HEK293 (cell line): ENCODE measurements at regions not wholly inside any gene's neighbourhood (a gene's known extent, or its start where the extent isn't known, plus 50 kb on each side); places are given as distances from the start of the nearest gene placed in this dataset.

Experiments
- CTCF ChIA-PET: fragments of 350-600 bp; formaldehyde crosslinking; extraction: SDS; loops from one replicate; lab custom pipeline; 2021; ENCODE audit warnings: antibody characterized with exemption; lab: Yijun Ruan, JAX
- POLR2A ChIA-PET: fragments of 300-600 bp; formaldehyde crosslinking; extraction: SDS; loops from one replicate; lab custom pipeline; 2020; ENCODE audit warnings: antibody characterized with exemption, inconsistent platforms; lab: Yijun Ruan, JAX
- H3K27ac ChIP-seq: fragments of 200-500 bp; sonication (Bioruptor generic); 2 replicates; pipeline ENCODE4 v1.5.1; 2014; ENCODE audit warnings: low read depth, low read length, control low read depth, inconsistent platforms; ENCODE audit errors: extremely low read depth
- H3K36me3 ChIP-seq, 2 experiments: fragments of 200-500 bp in 1 of 2; sonication (Bioruptor generic) in 1 of 2; 1 replicate in 1 of 2; 2 replicates in 1 of 2; pipeline ENCODE4 v1.5.1; 2014 to 2017; ENCODE audit warnings: inconsistent platforms in 2 of 2, low read length in 2 of 2; ENCODE audit not compliant: control insufficient read depth in 2 of 2, insufficient read depth in 1 of 2
- H3K4me1 ChIP-seq: fragments of 200-500 bp; sonication (Bioruptor generic); 2 replicates; pipeline ENCODE4 v1.5.1; 2014; ENCODE audit warnings: mild to moderate bottlenecking, low read length, inconsistent platforms; ENCODE audit not compliant: control insufficient read depth, insufficient read depth
- H3K4me3 ChIP-seq: 2 replicates; pipeline ENCODE4 v1.5.1; 2011; ENCODE audit warnings: low read depth, mild to moderate bottlenecking, control low read depth, low read length, moderate library complexity
- H3K9me3 ChIP-seq: fragments of 200-500 bp; sonication (Bioruptor generic); 2 replicates; pipeline ENCODE4 v1.5.1; 2014; ENCODE audit warnings: low read depth, low read length, inconsistent platforms; ENCODE audit not compliant: control insufficient read depth, insufficient read depth
- BCL11A ChIP-seq: fragments of 450-650 bp; formaldehyde crosslinking; IDR thresholded peaks from 2 replicates; pipeline ENCODE4 v1.5.1; 2016; ENCODE audit warnings: low read depth, missing biosample characterization, missing genetic modification characterization
- BCL6B ChIP-seq: fragments of 450-650 bp; formaldehyde crosslinking; IDR thresholded peaks from 2 replicates; pipeline ENCODE4 v1.5.1; 2017; ENCODE audit warnings: missing biosample characterization, missing genetic modification characterization
- GLIS1 ChIP-seq: fragments of 450-650 bp; formaldehyde crosslinking; IDR thresholded peaks from 2 replicates; pipeline ENCODE4 v1.5.1; 2016; ENCODE audit warnings: missing biosample characterization, missing genetic modification characterization
- ZNF138 ChIP-seq: fragments of 450-650 bp; formaldehyde crosslinking; IDR thresholded peaks from 2 replicates; pipeline ENCODE4 v1.5.1; 2016; ENCODE audit warnings: missing biosample characterization, missing genetic modification characterization, borderline replicate concordance
- ZNF148 ChIP-seq: fragments of 450-650 bp; formaldehyde crosslinking; IDR thresholded peaks from 2 replicates; pipeline ENCODE4 v1.5.0; 2017; ENCODE audit warnings: missing biosample characterization, missing genetic modification characterization, borderline replicate concordance
- ZNF174 ChIP-seq: fragments of 450-650 bp; formaldehyde crosslinking; IDR thresholded peaks from 2 replicates; pipeline ENCODE4 v1.5.0; 2017; ENCODE audit warnings: missing biosample characterization, mild to moderate bottlenecking, missing genetic modification characterization
- ZNF214 ChIP-seq: fragments of 450-650 bp; formaldehyde crosslinking; IDR thresholded peaks from 2 replicates; pipeline ENCODE4 v1.5.1; 2017; ENCODE audit warnings: missing biosample characterization, mild to moderate bottlenecking, missing genetic modification characterization, borderline replicate concordance
- ZNF341 ChIP-seq: fragments of 450-650 bp; formaldehyde crosslinking; IDR thresholded peaks from 2 replicates; pipeline ENCODE4; 2016; ENCODE audit warnings: low read depth, missing biosample characterization, missing genetic modification characterization
- ZNF362 ChIP-seq: fragments of 450-650 bp; formaldehyde crosslinking; IDR thresholded peaks from 2 replicates; pipeline ENCODE4 v1.5.1; 2016; ENCODE audit warnings: missing biosample characterization, missing genetic modification characterization
- ZNF391 ChIP-seq: fragments of 450-650 bp; formaldehyde crosslinking; IDR thresholded peaks from 2 replicates; pipeline ENCODE4 v1.5.1; 2016; ENCODE audit warnings: low read depth, missing biosample characterization, missing genetic modification characterization, borderline replicate concordance
- ZNF416 ChIP-seq: fragments of 450-650 bp; formaldehyde crosslinking; IDR thresholded peaks from 2 replicates; pipeline ENCODE4 v1.5.1; 2016; ENCODE audit warnings: missing biosample characterization, missing genetic modification characterization
- ZNF560 ChIP-seq: fragments of 450-650 bp; formaldehyde crosslinking; IDR thresholded peaks from 2 replicates; pipeline ENCODE4 v1.5.1; 2017; ENCODE audit warnings: missing biosample characterization, missing genetic modification characterization, borderline replicate concordance
- ZNF704 ChIP-seq: fragments of 450-650 bp; formaldehyde crosslinking; IDR thresholded peaks from 2 replicates; pipeline ENCODE4 v1.5.1; 2016; ENCODE audit warnings: missing biosample characterization, missing genetic modification characterization

GRCh38 chr18:75497576-75498235 lies 70.2 kb upstream of the SMIM21 start:
- H3K9me3 ChIP-seq = no peaks in the 10 kb centered on the region
- no peaks in the 10 kb centered on the region for H3K4me1 ChIP-seq
- no peak overlapping the region for H3K27ac ChIP-seq
- no peak overlapping the region for H3K4me3 ChIP-seq
- no peak for TF ChIP-seq BCL6B (tag by site-specific recombination)
- POLR2A ChIA-PET = no interaction called here
- no peaks in the 10 kb centered on the region for H3K36me3 ChIP-seq
- CTCF ChIA-PET = interaction anchor here (0.6 to 1.0 kb wide), 3 partner anchors 20 to 796 kb away, joined by 3 to 4 read pairs (median 4); no protein-coding TSS in a partner anchor

GRCh38 chr18:75496151-75496550 lies 68.6 kb upstream of the SMIM21 start:
- TF ChIP-seq ZNF704 (tag by site-specific recombination) (no peak), ZNF138 (no peak)
- Histone ChIP-seq H3K4me3 (no peak overlapping the region), H3K36me3 (no peaks in the 10 kb centered on the region), H3K4me1 (no peaks in the 10 kb centered on the region), H3K27ac (no peak overlapping the region), H3K9me3 (no peaks in the 10 kb centered on the region)
- ChIA-PET CTCF (interaction anchor here (0.7 to 1.0 kb wide), 3 partner anchors 10 to 17 kb away, joined by 3 read pairs; no protein-coding TSS in a partner anchor), POLR2A (no interaction called here)

GRCh38 chr18:75492852-75493251 lies 65.3 kb upstream of the SMIM21 start:
- no peak overlapping the region for H3K4me3 ChIP-seq
- TF ChIP-seq ZNF391 (tag by site-specific recombination) = no peak
- no peak for TF ChIP-seq ZNF174 (tag by site-specific recombination)
- TF ChIP-seq ZNF362 = no peak
- no peak for TF ChIP-seq ZNF341 (tag by site-specific recombination)
- no peak for TF ChIP-seq ZNF214 (tag by site-specific recombination)
- TF ChIP-seq GLIS1 (tag by site-specific recombination) = no peak
- no peak for TF ChIP-seq ZNF148 (tag by site-specific recombination)
- TF ChIP-seq BCL11A (tag by site-specific recombination) = no peak
- TF ChIP-seq ZNF416 (tag by site-specific recombination) = no peak
- TF ChIP-seq ZNF560 (tag by site-specific recombination) = no peak
- H3K4me1 ChIP-seq = no peaks in the 10 kb centered on the region
- H3K9me3 ChIP-seq = no peaks in the 10 kb centered on the region
- ChIA-PET CTCF (no interaction called here), POLR2A (no interaction called here)
- H3K27ac ChIP-seq = no peak overlapping the region
- H3K36me3 ChIP-seq = no peaks in the 10 kb centered on the region
